ENCODE measurements at regions not wholly inside any gene's neighbourhood (a gene's known extent, or its start where the extent isn't known, plus 50 kb on each side); places are given as distances from the start of the nearest gene placed in this dataset.
"Not testable (repeated sequence)": the region's sequence is repeated elsewhere in the genome, so short reads cannot be mapped to it uniquely, and the experiment has no call there.

DNA sequence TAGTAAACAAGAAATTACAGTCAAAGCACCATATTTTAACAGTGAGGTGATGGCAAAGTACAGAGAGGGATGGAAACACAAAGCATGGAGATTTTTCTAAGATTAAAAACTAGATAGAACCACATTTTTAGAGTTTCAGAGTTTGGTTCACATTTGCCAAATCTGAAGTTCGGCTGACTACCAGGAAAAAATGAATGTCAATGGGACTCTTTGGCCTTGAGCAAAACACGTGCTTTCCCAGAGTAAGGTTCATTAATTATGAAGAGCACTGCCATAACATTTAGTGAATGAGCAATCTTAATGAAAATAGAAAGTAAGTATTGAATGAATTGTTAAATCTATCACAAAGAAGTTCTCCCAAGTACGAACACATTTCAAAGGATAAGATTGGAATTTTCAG lies 571.2 kb upstream of the VRK2 start:
- no peak for ATAC-seq
- intact Hi-C loops (cut with DNase I), result no loop called here
- DNase-seq (ENCODE audit: missing footprints), result no peak

GRCh38 chr2:57479981-57480380 lies 566.6 kb upstream of the VRK2 start:
- DNase-seq (ENCODE audit: missing footprints) (no peak), ATAC-seq (no peak)
- intact Hi-C loops (cut with DNase I), result no loop called here

GRCh38 chr2:57488061-57488460 lies 558.5 kb upstream of the VRK2 start:
- ATAC-seq (no peak), DNase-seq (ENCODE audit: missing footprints) (no peak)
- intact Hi-C loops (cut with DNase I), result no loop called here

DNA sequence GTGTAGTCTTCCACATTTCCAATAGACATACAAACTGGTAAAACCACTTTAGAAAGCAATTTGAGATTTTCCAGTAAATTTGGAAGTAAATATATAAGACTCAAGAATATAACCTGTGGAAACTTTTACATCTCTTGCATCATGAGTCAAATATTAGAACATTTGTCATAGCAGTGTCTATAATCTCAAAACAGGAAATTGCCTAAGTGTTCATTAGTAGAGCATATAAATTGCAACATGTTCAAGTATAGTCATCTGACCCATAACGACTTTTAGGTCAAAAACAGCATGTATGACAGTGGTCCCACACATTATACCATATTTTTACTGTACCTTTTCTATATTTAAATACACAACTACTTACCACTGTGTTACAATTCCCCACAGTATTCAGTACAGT lies 555.9 kb upstream of the VRK2 start:
- intact Hi-C loops (cut with DNase I), result no loop called here
- ATAC-seq, result no peak
- no peak for DNase-seq (ENCODE audit: missing footprints)

DNA sequence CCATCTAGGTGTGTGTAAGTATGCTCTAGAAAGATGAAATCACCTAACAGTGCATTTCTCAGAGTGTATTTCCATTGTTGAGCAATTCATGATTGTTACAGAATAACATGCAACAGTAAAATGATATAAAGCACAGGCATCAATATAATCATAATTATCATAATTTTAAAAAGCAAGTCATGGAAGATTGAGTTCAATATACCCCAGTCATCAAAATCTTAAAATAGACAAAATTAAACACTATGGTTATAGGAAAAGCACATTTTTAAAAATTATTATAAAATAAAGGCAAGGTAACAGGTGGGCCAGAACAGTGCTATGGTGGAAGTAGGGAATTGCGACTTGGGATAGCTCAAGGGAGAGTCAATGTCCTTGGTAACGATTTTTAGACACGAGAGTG lies 555.4 kb upstream of the VRK2 start:
- DNase-seq (ENCODE audit: missing footprints), result no peak
- no peak for ATAC-seq
- intact Hi-C loops (cut with DNase I), result no loop called here

DNA sequence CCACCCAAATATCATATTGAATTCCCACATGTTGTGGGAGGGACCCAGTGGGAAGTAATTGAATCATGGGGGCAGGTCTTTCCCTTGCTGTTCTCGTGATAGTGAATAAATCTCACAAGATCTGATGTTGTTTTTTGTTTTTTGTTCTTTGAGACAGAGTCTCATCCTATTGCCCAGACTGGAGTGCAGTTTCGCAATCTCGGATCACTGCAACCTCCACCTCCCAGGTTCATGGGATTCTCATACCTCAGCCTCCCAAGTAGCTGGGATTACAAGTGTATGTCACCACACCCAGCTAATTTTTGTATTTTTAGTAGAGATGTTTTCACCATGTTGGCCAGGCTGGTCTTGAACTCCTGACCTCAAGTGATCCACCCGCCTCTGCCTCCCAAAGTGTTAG lies 552.6 kb upstream of the VRK2 start:
- intact Hi-C loops (cut with DNase I); ATAC-seq; DNase-seq (ENCODE audit: missing footprints): not testable (repeated sequence)

DNA sequence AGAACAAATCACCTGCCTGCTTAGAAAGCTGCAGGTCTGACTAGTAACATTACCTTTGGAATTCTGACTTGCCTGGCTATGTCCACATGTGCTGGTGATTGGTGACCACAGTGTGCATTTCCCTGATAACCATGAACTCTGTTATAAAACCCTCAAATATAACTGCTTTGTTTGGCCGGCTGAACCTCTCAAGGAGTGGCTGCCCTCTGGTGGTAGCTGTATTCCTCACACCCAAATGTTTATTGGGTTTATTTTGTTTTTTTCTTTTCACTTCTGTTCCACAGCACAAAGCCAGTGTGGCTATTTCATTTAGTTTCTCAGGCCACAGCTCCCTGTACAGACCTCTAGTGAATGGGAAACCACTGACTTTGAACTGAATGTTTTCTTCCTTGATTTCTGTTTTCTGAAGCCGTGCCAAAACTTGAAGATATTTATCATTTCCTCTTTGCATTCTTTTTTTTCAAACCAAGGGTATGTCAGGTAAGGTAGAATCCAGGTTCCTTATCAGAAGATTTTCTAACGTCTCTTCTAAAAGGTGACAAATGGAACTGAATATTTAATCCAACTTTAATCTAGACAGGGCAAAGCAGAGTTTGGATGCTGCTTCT lies 549.0 kb upstream of the VRK2 start:
- intact Hi-C loops (cut with DNase I), result loop anchor here (5.0 kb wide), 1 partner anchor 1315 kb away; the partner anchor contains the start of gene CCDC85A
- DNase-seq (ENCODE audit: missing footprints), result no peak

GRCh38 chr2:57504787-57505186 lies 541.8 kb upstream of the VRK2 start:
- no peak for DNase-seq (ENCODE audit: missing footprints)
- ATAC-seq, result no peak
- intact Hi-C loops (cut with DNase I), result loop anchor here (10.0 kb wide), 1 partner anchor 520 kb away; no protein-coding TSS in a partner anchor

More for the DNA sequence above, 549.0 kb upstream of the VRK2 start:
- ATAC-seq, result no peak

DNA sequence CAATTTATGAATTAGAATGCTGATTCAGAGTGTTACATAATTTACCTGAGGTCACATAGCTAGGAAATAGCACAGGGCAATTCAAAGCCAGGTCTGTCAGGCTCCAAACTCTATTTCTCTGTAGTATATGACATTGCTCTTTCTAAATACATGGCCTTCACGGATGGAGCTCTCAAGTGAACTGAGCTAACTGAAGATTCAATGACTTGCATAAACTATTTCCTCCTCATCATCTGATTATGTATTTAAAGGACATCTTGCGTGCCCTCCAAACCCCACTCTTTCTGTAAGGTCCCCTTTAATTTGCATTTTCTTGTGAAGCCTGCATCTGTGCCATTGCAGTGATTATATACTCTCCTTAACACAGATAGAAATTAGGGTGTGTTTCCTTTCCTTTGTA lies 537.4 kb upstream of the VRK2 start:
- intact Hi-C loops (cut with DNase I), result loop anchor here (10.0 kb wide), 1 partner anchor 524 kb away; no protein-coding TSS in a partner anchor
- DNase-seq (ENCODE audit: missing footprints) (no peak), ATAC-seq (no peak)

DNA sequence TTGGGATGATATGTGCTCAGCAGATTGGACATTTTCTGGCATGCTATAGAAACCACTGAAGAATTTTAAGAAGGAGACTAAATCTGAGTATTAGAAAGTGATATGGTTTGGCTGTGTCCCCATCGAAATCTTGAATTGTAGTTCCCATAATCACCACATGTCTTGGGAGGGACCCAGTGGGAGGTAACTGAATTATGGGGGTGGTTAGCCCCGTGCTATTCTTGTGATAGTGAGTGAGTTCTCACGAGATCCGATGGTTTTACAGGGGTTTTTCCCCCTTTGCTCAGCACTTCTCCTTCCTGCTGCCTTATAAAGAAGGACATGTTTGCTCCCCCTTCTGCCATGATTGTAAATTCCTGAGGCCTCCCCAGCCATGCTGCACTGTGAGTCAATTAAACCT lies 535.9 kb upstream of the VRK2 start:
- DNase-seq (ENCODE audit: missing footprints), result no peak
- no peak for ATAC-seq
- intact Hi-C loops (cut with DNase I), result loop anchor here (5.0 to 10.0 kb wide), 2 partner anchors 756 to 1788 kb away; no protein-coding TSS in a partner anchor

DNA sequence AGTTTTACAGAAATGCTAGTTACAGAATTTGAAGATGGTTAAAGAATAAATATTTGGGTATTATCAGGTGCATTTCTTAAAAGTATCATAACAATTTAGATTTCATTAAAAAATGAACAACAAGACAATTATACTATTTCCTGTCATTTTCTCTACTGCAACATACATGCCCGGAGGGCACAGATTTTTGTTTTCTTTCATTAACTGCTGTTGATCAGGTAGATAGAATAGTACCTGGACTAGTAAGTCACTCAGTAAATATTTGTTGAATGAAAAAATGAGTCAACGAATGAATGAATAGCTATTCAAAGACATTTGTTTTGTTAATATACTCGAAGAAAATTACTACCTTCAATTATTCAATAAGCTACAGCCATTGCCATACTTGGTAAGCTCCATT lies 531.2 kb upstream of the VRK2 start:
- intact Hi-C loops (cut with DNase I), result loop anchor here (5.0 to 10.0 kb wide), 2 partner anchors 761 to 1333 kb away; partner anchors contain the start of gene CCDC85A
- DNase-seq (ENCODE audit: missing footprints), result no peak
- ATAC-seq, result no peak

GRCh38 chr2:57516698-57517340 lies 529.8 kb upstream of the VRK2 start:
- DNase-seq (ENCODE audit: missing footprints), result no peak
- intact Hi-C loops (cut with DNase I), result loop anchor here (5.0 to 10.0 kb wide), 2 partner anchors 762 to 1335 kb away; partner anchors contain the start of gene CCDC85A
- no peak for ATAC-seq

DNA sequence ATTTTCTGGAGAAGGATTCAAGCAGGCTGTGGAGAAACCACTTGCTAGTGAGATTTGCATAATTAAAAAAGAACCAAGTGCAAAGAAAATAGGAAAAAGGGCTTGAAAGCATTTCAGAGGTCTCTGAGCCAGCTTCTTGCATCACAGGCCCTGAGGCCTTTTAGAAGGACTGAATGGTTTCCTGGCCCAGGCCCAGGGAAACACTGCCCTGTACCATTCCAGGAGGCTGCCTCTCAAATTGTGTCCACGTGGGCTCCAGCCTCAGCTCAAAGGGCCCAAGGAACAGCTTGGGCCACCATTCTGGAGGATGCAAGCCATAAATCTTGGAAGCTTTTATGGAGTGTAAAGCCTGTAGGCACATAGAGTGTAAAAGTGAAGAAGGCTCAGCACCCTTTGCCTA lies 523.3 kb upstream of the VRK2 start:
- ATAC-seq (no peak), DNase-seq (ENCODE audit: missing footprints) (no peak)
- intact Hi-C loops (cut with DNase I), result no loop called here

DNA sequence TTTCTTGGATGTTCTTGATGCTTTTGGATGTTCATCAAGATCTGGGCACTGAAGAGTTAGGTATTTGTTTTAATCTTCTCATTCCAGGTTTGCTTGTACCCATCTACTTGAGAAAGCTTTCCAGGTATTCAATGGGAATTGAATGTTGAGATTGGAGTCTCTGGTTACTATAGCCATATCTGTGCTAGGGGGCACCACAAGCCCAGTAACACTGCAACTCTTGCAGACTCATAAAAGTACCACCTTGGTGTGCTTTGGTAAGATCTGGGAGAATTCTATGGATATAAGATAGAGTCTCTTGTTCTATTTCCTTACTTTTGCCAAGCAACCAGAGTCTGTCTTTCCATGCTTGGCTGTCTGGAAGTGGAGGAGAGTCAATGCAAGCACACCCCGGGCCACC lies 518.9 kb upstream of the VRK2 start:
- intact Hi-C loops (cut with DNase I), result no loop called here
- DNase-seq (ENCODE audit: missing footprints) (no peak), ATAC-seq (no peak)

- no peak for ATAC-seq
- intact Hi-C loops (cut with DNase I), result no loop called here
- no peak for DNase-seq (ENCODE audit: missing footprints)
Measured at GRCh38 chr2:57528499-57528898, 518.1 kb upstream of the VRK2 start.

DNA sequence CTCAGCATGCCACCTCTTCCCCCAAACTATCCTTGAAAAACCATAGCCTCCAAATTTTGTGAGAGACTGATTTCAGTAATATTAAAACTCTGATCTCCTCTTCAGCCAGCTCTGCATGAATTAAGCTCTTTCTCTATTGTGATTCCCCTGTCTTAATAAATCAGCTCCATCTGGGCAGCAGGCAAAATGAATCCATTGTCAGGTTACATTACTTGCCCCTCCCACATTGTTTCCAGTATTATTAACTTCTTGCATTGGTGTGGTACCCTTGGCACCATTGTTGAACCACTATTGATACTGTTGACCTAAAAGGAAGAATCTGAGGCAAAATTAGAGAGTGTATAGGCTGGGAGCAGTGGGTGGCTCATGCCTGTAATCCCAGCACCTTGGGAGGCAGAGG lies 512.2 kb upstream of the VRK2 start:
- DNase-seq (ENCODE audit: missing footprints), result no peak
- intact Hi-C loops (cut with DNase I), result no loop called here
- ATAC-seq, result no peak

- ATAC-seq, result no peak
- intact Hi-C loops (cut with DNase I), result no loop called here
- no peak for DNase-seq (ENCODE audit: missing footprints)
Measured at GRCh38 chr2:57536535-57537231, 509.9 kb upstream of the VRK2 start.

DNA sequence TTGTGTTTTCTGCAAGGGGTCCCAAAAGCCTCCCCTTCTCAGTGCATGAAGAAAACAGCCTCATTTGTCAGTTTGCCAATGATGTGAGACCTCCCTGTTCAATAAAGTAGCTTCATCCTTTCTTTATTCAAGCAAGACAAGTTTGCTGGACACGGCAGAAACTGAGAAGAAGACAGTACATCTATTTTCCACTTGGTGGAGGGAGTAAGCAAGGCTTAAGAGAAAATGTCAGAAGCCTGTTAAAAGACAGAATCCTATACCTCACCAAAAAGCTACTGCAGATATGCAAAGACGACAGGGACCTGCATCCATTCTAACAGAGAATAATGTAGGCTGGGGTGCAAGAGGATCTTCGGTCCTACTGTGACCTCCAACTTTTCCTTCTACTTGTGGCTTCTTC lies 506.8 kb upstream of the VRK2 start:
- DNase-seq (ENCODE audit: missing footprints), result no peak
- intact Hi-C loops (cut with DNase I), result no loop called here
- ATAC-seq, result no peak

DNA sequence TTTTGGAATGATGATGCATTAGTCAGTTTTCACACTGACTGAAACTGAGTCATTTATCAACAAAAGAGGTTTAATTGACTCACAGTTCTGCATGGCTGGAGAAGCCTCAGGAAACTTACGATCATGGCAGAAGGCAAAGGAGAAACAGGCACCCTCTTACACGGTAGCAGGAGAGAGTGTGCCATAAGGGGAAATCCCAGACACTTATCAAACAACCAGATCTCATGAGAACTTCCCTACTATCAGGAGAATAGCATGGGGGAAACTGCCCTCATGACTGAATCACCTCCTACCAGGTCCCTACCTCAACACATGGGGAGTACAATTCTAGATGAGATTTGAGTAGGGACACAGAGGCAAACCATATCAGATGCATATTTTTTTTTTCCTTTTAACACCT lies 504.5 kb upstream of the VRK2 start:
- DNase-seq (ENCODE audit: missing footprints) (no peak), ATAC-seq (no peak)
- intact Hi-C loops (cut with DNase I), result no loop called here

DNA sequence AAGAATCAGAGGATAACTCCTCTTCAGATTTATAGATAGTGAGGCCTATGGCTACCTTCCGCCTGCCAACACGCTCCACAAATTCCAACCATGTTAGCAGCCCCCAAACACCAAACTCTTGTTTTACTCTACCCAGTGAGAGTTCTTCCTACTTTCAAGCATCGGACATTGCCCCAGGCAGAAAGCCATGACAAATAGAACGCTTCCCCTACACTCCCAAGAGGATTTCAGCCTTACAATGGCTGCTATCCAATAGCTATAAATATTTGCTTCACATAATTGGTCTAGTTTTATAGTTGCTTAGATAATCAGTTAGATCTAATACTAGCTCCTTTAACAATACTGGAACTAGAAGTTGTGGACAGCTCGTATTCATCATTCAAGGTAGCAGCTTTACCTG lies 503.4 kb upstream of the VRK2 start:
- ATAC-seq (no peak), DNase-seq (ENCODE audit: missing footprints) (no peak)
- intact Hi-C loops (cut with DNase I), result no loop called here
